Spleen (tissue), 7 donors: ENCODE measurements at regions not wholly inside any gene's neighbourhood (a gene's known extent, or its start where the extent isn't known, plus 50 kb on each side); places are given as distances from the start of the nearest gene placed in this dataset.

Experiments
- CTCF ChIP-seq, 11 experiments: fragments of 200-600 bp in 7 of 11; fragments of 450-650 bp in 4 of 11; sonication (generic) in 4 of 11; IDR thresholded peaks in 8 of 11; conservative IDR thresholded peaks in 3 of 11; 1 replicate in 7 of 11; 2 replicates in 4 of 11; pipeline versions ENCODE4 v1.4.0 to v1.8.0; 2016 to 2021; ENCODE audit warnings: antibody characterized with exemption in 11 of 11, inconsistent platforms in 4 of 11, mild to moderate bottlenecking in 1 of 11
- POLR2A ChIP-seq, 3 donors: fragments of 450-650 bp; IDR thresholded peaks; one replicate each; pipeline ENCODE4 v1.5.1; 2017; ENCODE audit warnings: antibody characterized with exemption in 3 of 3, mild to moderate bottlenecking in 1 of 3
- donor health status: DM: no; HTN: no; CAD: no; lungs with moderate emphysema.
- donor health status: DM: no; HTN: no; CAD: no.
- donor health status: DM: no; HTN: no; CAD: no.

DNA sequence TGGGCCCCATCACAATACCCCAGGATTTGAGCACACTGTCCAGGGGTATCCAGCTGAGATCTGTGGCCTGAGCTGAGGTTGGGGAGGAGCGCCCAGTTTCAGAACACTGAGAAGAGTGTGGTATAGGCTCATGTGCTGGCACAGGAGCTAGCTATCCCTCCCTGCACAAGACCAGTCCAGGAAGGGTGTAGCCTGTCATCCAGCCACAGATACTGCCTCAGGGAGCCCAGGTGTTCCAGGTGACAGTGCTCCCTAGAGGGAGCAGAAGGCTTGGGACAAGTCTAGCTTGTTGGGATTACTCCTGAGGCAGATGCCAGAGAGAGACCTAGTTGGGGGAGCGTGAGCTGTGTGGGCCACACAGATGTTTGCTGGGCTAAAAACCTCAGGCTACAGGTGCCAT, 79.6 kb upstream of the GLRA2 start:
- TF ChIP-seq CTCF (IDR thresholded peaks at IDR 0.05 in 8 of 11, conservative IDR thresholded peaks at IDR 0.05 in 3 of 11): no peak
- TF ChIP-seq POLR2A (IDR thresholded peaks at IDR 0.05): no peak
